ENCODE measurements at regions not wholly inside any gene's neighbourhood (a gene's known extent, or its start where the extent isn't known, plus 50 kb on each side); places are given as distances from the start of the nearest gene placed in this dataset.

GRCh38 chr2:19708776-19709175 lies 193.0 kb downstream of the TTC32 start:
- TF ChIP-seq GATA3 (IDR thresholded peaks at IDR 0.05; ENCODE audit: low read depth, low read length) (no peak), GATA2 (IDR thresholded peaks at IDR 0.05; ENCODE audit: low read depth, low read length) (no peak)
